Loucy (cell line): ENCODE measurements at regions not wholly inside any gene's neighbourhood (a gene's known extent, or its start where the extent isn't known, plus 50 kb on each side); places are given as distances from the start of the nearest gene placed in this dataset.

Experiments used
- H2AFZ ChIP-seq: fragments of 200-600 bp; sonication (generic); 2 replicates; pipeline ENCODE4 v1.6.0; 2016; ENCODE audit warnings: antibody characterized with exemption, mild to moderate bottlenecking, low read length, moderate library complexity
- H3F3A ChIP-seq: fragments of 200-600 bp; 2 replicates; pipeline ENCODE4 v1.6.0; 2016; ENCODE audit warnings: antibody characterized with exemption, low read depth, mild to moderate bottlenecking
- H3K27me3 ChIP-seq: fragments of 200-600 bp; sonication (generic); 2 replicates; pipeline ENCODE4 v1.6.1; 2014; ENCODE audit warnings: low read length, mild to moderate bottlenecking; ENCODE audit not compliant: insufficient read depth, poor library complexity, severe bottlenecking
- H3K36me3 ChIP-seq: fragments of 200-600 bp; sonication (generic); 2 replicates; pipeline ENCODE4 v1.6.1; 2016; ENCODE audit warnings: low read length; ENCODE audit not compliant: insufficient read depth
- H3K4me1 ChIP-seq: fragments of 200-600 bp; sonication (generic); 2 replicates; pipeline ENCODE4 v1.5.1; 2014; ENCODE audit warnings: low read length, mild to moderate bottlenecking; ENCODE audit not compliant: insufficient read depth, poor library complexity, severe bottlenecking
- H3K4me2 ChIP-seq: fragments of 200-600 bp; sonication (generic); 2 replicates; pipeline ENCODE4 v1.6.0; 2014; ENCODE audit warnings: antibody characterized with exemption, low read length, low read depth, mild to moderate bottlenecking; ENCODE audit not compliant: poor library complexity, severe bottlenecking
- H3K4me3 ChIP-seq: fragments of 200-600 bp; sonication (generic); 2 replicates; pipeline ENCODE4 v1.5.1; 2014; ENCODE audit warnings: low read length, mild to moderate bottlenecking, mixed read lengths; ENCODE audit not compliant: poor library complexity, severe bottlenecking
- H3K79me2 ChIP-seq: fragments of 200-600 bp; sonication (generic); 2 replicates; pipeline ENCODE4 v1.6.1; 2014; ENCODE audit warnings: low read length; ENCODE audit not compliant: insufficient read depth
- H3K9ac ChIP-seq: fragments of 200-600 bp; sonication (generic); 2 replicates; pipeline ENCODE4 v1.6.0; 2014; ENCODE audit warnings: mild to moderate bottlenecking, low read depth, low read length, moderate library complexity; ENCODE audit not compliant: poor library complexity, severe bottlenecking
- H3K9me2 ChIP-seq: fragments of 200-600 bp; sonication (generic); replicated peaks from 2 replicates; pipeline ENCODE4 v1.6.1; 2016; ENCODE audit warnings: low read depth, low read length, mixed read lengths
- H3K9me3 ChIP-seq: fragments of 200-600 bp; sonication (generic); 2 replicates; pipeline ENCODE4 v1.6.1; 2014; ENCODE audit warnings: mild to moderate bottlenecking, antibody characterized with exemption, low read length, low read depth; ENCODE audit not compliant: insufficient read depth
- H4K20me1 ChIP-seq: fragments of 200-600 bp; sonication (generic); 2 replicates; pipeline ENCODE4 v1.6.0; 2014; ENCODE audit warnings: antibody characterized with exemption, low read length, mild to moderate bottlenecking; ENCODE audit not compliant: insufficient read depth, poor library complexity, severe bottlenecking
- EZH2phosphoT487 ChIP-seq: fragments of 200-600 bp; IDR thresholded peaks from 2 replicates; pipeline ENCODE4 v1.6.1; 2018; ENCODE audit warnings: antibody characterized with exemption, mild to moderate bottlenecking, moderate library complexity, borderline replicate concordance
- TF ChIP-seq, protein P1 (sequence below): fragments of 200-600 bp; sonication (generic); conservative IDR thresholded peaks from 2 replicates; pipeline ENCODE4 v1.5.1; 2014; ENCODE audit warnings: mild to moderate bottlenecking, antibody characterized with exemption, low read length

- no peaks in the 10 kb centered on the region for H3K79me2 ChIP-seq
- no peaks in the 10 kb centered on the region for H3K9me2 ChIP-seq
- no peaks in the 10 kb centered on the region for H3F3A ChIP-seq
- no peaks in the 10 kb centered on the region for H3K9me3 ChIP-seq
- no peak overlapping the region for H3K4me3 ChIP-seq
- no peaks in the 10 kb centered on the region for H3K4me1 ChIP-seq
- no peaks in the 10 kb centered on the region for H3K36me3 ChIP-seq
- H2AFZ ChIP-seq: no peak overlapping the region
- no peak overlapping the region for H3K4me2 ChIP-seq
- no peak overlapping the region for H3K9ac ChIP-seq
- H4K20me1 ChIP-seq: no peaks in the 10 kb centered on the region
- no peaks in the 10 kb centered on the region for H3K27me3 ChIP-seq
- TF ChIP-seq EZH2phosphoT487: no peak
- TF ChIP-seq, protein P1, sequence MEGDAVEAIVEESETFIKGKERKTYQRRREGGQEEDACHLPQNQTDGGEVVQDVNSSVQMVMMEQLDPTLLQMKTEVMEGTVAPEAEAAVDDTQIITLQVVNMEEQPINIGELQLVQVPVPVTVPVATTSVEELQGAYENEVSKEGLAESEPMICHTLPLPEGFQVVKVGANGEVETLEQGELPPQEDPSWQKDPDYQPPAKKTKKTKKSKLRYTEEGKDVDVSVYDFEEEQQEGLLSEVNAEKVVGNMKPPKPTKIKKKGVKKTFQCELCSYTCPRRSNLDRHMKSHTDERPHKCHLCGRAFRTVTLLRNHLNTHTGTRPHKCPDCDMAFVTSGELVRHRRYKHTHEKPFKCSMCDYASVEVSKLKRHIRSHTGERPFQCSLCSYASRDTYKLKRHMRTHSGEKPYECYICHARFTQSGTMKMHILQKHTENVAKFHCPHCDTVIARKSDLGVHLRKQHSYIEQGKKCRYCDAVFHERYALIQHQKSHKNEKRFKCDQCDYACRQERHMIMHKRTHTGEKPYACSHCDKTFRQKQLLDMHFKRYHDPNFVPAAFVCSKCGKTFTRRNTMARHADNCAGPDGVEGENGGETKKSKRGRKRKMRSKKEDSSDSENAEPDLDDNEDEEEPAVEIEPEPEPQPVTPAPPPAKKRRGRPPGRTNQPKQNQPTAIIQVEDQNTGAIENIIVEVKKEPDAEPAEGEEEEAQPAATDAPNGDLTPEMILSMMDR: no peak
Observed at GRCh38 chr9:84177407-84177806, 163.2 kb downstream of the SLC28A3 start.

DNA sequence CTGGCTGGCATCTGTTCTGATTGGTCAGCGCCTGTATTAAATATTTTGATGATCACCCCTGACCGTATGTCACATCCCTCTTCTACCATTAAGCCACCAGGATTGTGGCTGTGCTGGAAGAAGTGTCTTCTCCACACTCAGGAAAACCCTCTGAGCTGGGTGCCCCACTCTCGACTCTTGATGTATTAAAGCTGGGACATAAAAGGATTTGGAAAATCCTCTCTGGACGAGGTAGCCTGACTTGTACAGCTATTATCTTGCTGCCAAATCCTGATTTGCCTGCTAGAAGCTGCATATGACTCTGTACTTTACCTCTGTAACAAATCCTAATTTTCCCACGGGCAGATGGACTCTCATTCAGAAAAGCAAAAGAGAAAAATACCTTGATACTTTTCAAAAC, 161.0 kb downstream of the SLC28A3 start:
- Histone ChIP-seq H3K9me2 (no peaks in the 10 kb centered on the region), H3F3A (no peaks in the 10 kb centered on the region), H3K4me1 (no peaks in the 10 kb centered on the region), H3K79me2 (no peaks in the 10 kb centered on the region), H3K4me3 (no peak overlapping the region), H3K9ac (no peak overlapping the region), H2AFZ (no peak overlapping the region), H3K9me3 (no peaks in the 10 kb centered on the region), H3K4me2 (no peak overlapping the region), H4K20me1 (no peaks in the 10 kb centered on the region), H3K27me3 (no peaks in the 10 kb centered on the region), H3K36me3 (no peaks in the 10 kb centered on the region)
- no peak for TF ChIP-seq EZH2phosphoT487
- TF ChIP-seq, protein P1: no peak

DNA sequence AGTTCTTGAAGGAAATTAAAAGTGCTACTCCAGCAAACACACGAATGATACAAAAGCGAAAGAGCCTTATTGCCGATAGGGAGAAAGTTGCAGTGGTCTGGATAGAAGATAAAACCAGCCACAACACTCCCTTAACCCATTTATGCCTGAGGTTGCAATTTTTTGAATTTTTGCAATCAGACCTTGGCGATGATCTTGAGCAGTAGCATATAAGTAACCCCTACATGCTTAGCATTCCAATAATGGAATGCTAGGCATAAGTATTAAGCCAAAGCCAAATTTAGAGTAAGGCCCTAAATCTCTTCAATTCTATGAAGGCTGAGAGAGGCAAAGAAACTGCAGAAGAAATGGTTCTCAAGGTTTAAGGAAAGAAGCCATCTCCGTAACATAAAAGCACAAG, 153.5 kb downstream of the SLC28A3 start:
- Histone ChIP-seq H3K9me3 (no peaks in the 10 kb centered on the region), H3K4me3 (no peak overlapping the region), H3K9ac (no peak overlapping the region), H3K79me2 (no peaks in the 10 kb centered on the region), H3F3A (no peaks in the 10 kb centered on the region), H4K20me1 (no peaks in the 10 kb centered on the region), H3K9me2 (no peaks in the 10 kb centered on the region), H3K4me1 (no peaks in the 10 kb centered on the region), H3K27me3 (no peaks in the 10 kb centered on the region), H2AFZ (no peak overlapping the region), H3K4me2 (no peak overlapping the region), H3K36me3 (no peaks in the 10 kb centered on the region)
- TF ChIP-seq, protein P1: no peak
- no peak for TF ChIP-seq EZH2phosphoT487
